H9 (cell line): ENCODE measurements at regions not wholly inside any gene's neighbourhood (a gene's known extent, or its start where the extent isn't known, plus 50 kb on each side); places are given as distances from the start of the nearest gene placed in this dataset.

ENCODE experiments used
- DNase-seq: peaks from one replicate; pipeline ENCODE4 v3.0.0-alpha.2; 2017
- H2AFZ ChIP-seq: one replicate; pipeline ENCODE4 v1.6.1; 2013; ENCODE audit warnings: mild to moderate bottlenecking, low read length, control low read depth, moderate library complexity
- H2AK5ac ChIP-seq: 2 replicates; pipeline ENCODE4 v1.6.1; 2013; ENCODE audit warnings: low read length, control low read depth, mixed read lengths; ENCODE audit not compliant: insufficient read length
- H2BK120ac ChIP-seq: one replicate; pipeline ENCODE4 v1.6.1; 2013; ENCODE audit warnings: low read depth, mild to moderate bottlenecking, low read length, control low read depth, inconsistent platforms; ENCODE audit not compliant: poor library complexity, severe bottlenecking
- H2BK12ac ChIP-seq: 2 replicates; pipeline ENCODE4 v1.6.1; 2013; ENCODE audit warnings: low read length, control low read depth, mixed read lengths, low read depth; ENCODE audit not compliant: insufficient read length
- H2BK15ac ChIP-seq: 2 replicates; pipeline ENCODE4 v1.6.1; 2013; ENCODE audit warnings: low read depth, low read length, control low read depth
- H2BK20ac ChIP-seq: one replicate; pipeline ENCODE4 v1.6.1; 2013; ENCODE audit warnings: low read depth, mild to moderate bottlenecking, low read length, control low read depth, inconsistent platforms; ENCODE audit not compliant: poor library complexity, severe bottlenecking
- H2BK5ac ChIP-seq: 2 replicates; pipeline ENCODE4 v1.6.1; 2013; ENCODE audit warnings: low read length, control low read depth, mixed read lengths; ENCODE audit not compliant: insufficient read length
- H3K14ac ChIP-seq: 2 replicates; pipeline ENCODE4 v1.6.1; 2013; ENCODE audit warnings: low read length, control low read depth; ENCODE audit not compliant: insufficient read depth
- H3K18ac ChIP-seq: 2 replicates; pipeline ENCODE4 v1.6.1; 2013; ENCODE audit warnings: low read depth, mild to moderate bottlenecking, mixed read lengths, low read length, control low read depth; ENCODE audit not compliant: insufficient read length
- H3K23ac ChIP-seq: 2 replicates; pipeline ENCODE4 v1.6.1; 2013; ENCODE audit warnings: low read length, control low read depth, mixed read lengths, low read depth; ENCODE audit not compliant: insufficient read length
- H3K23me2 ChIP-seq: 2 replicates; pipeline ENCODE4 v1.6.1; 2013; ENCODE audit warnings: low read depth, mild to moderate bottlenecking, mixed read lengths, low read length, control low read depth; ENCODE audit not compliant: insufficient read length, poor library complexity, severe bottlenecking
- H3K27ac ChIP-seq: 2 replicates; pipeline ENCODE4 v1.5.1; 2013; ENCODE audit warnings: low read length, control low read depth, mixed read lengths, low read depth; ENCODE audit not compliant: insufficient read length
- H3K27me3 ChIP-seq: 2 replicates; pipeline ENCODE4 v1.6.1; 2013; ENCODE audit warnings: low read length, control low read depth, inconsistent platforms; ENCODE audit not compliant: insufficient read depth
- H3K4ac ChIP-seq: 2 replicates; pipeline ENCODE4 v1.6.1; 2013; ENCODE audit warnings: low read depth, mild to moderate bottlenecking, control low read depth, inconsistent platforms, low read length, moderate library complexity
- H3K4me1 ChIP-seq: 2 replicates; pipeline ENCODE4 v1.6.1; 2013; ENCODE audit warnings: low read length, control low read depth, inconsistent platforms; ENCODE audit not compliant: insufficient read depth
- H3K4me2 ChIP-seq: 2 replicates; pipeline ENCODE4 v1.6.1; 2013; ENCODE audit warnings: low read length, control low read depth, mixed read lengths; ENCODE audit not compliant: insufficient read length, insufficient read depth
- H3K56ac ChIP-seq: 2 replicates; pipeline ENCODE4 v1.6.1; 2013; ENCODE audit warnings: low read depth, mild to moderate bottlenecking, mixed read lengths, low read length, control low read depth; ENCODE audit not compliant: insufficient read length
- H3K79me1 ChIP-seq: 2 replicates; pipeline ENCODE4 v1.6.1; 2013; ENCODE audit warnings: low read depth, mild to moderate bottlenecking, moderate library complexity, low read length, control low read depth, inconsistent platforms; ENCODE audit not compliant: insufficient read depth, poor library complexity, severe bottlenecking
- H3K79me2 ChIP-seq: 2 replicates; pipeline ENCODE4 v1.6.1; 2013; ENCODE audit warnings: low read length, control low read depth, inconsistent platforms; ENCODE audit not compliant: insufficient read depth
- H3K9ac ChIP-seq: 2 replicates; pipeline ENCODE4 v1.6.1; 2013; ENCODE audit warnings: low read length, control low read depth, mixed read lengths; ENCODE audit not compliant: insufficient read length; ENCODE audit errors: extremely low read depth
- H3K9me3 ChIP-seq: one replicate; pipeline ENCODE4 v1.6.1; 2013; ENCODE audit warnings: low read depth, low read length, inconsistent platforms; ENCODE audit not compliant: control insufficient read depth
- H3T11ph ChIP-seq: one replicate; pipeline ENCODE4 v1.6.1; 2013; ENCODE audit warnings: mild to moderate bottlenecking, low read length, control low read depth, inconsistent platforms
- H4K20me1 ChIP-seq: one replicate; pipeline ENCODE4 v1.6.1; 2013; ENCODE audit not compliant: control insufficient read depth, insufficient read length, insufficient read depth
- H4K5ac ChIP-seq: 2 replicates; pipeline ENCODE4 v1.6.1; 2013; ENCODE audit warnings: low read depth, mild to moderate bottlenecking, mixed read lengths, low read length, control low read depth; ENCODE audit not compliant: insufficient read length
- H4K8ac ChIP-seq: replicated peaks from 2 replicates; pipeline ENCODE4 v1.6.1; 2013; ENCODE audit warnings: low read length, control low read depth, mixed read lengths, low read depth; ENCODE audit not compliant: insufficient read length
- H4K91ac ChIP-seq: 2 replicates; pipeline ENCODE4 v1.6.1; 2013; ENCODE audit warnings: low read depth, mild to moderate bottlenecking, moderate library complexity, mixed read lengths, low read length, control low read depth; ENCODE audit not compliant: insufficient read length
- H3K27ac Mint-ChIP-seq, 3 experiments: 2 replicates in 2 of 3; 3 replicates in 1 of 3; pipeline ENCODE4 v1.8.0; 2020 to 2021; ENCODE audit warnings: mixed read lengths in 3 of 3, mild to moderate bottlenecking in 1 of 3, moderate library complexity in 1 of 3
- H3K27me3 Mint-ChIP-seq: 2 replicates; pipeline ENCODE4 v1.8.0; 2021; ENCODE audit warnings: low read depth, mild to moderate bottlenecking, moderate library complexity, mixed read lengths
- H3K36me3 Mint-ChIP-seq, 3 experiments: 2 replicates in 2 of 3; 3 replicates in 1 of 3; pipeline ENCODE4 v1.8.0; 2020 to 2021; ENCODE audit warnings: low read depth in 3 of 3, mixed read lengths in 3 of 3; ENCODE audit not compliant: insufficient read depth in 1 of 3
- H3K4me1 Mint-ChIP-seq, 2 experiments: 2 replicates each; pipeline ENCODE4 v1.8.0; 2020; ENCODE audit warnings: mixed read lengths in 2 of 2
- H3K4me3 Mint-ChIP-seq, 2 experiments: 2 replicates in 1 of 2; 3 replicates in 1 of 2; pipeline ENCODE4 v1.8.0; 2020 to 2021; ENCODE audit warnings: mild to moderate bottlenecking in 2 of 2, mixed read lengths in 2 of 2, moderate library complexity in 1 of 2
- H3K9me3 Mint-ChIP-seq, 2 experiments: 2 replicates in 1 of 2; 3 replicates in 1 of 2; pipeline ENCODE4 v1.8.0; 2020; ENCODE audit warnings: mild to moderate bottlenecking in 2 of 2, mixed read lengths in 2 of 2, moderate library complexity in 1 of 2
- WGBS: extraction: QIAGEN DNeasy Blood & Tissue Kit; methylation state at CpG from one replicate; pipeline ENCODE4 v1.1.7; 2013; ENCODE audit warnings: missing lambda C conversion rate, low lambda C conversion rate, mixed read lengths; ENCODE audit not compliant: insufficient read length; ENCODE audit errors: extremely low coverage; 5-methylcytosine and 5-hydroxymethylcytosine counted together
- TF ChIP-seq, protein P1 (sequence below): fragments of 200-600 bp; sonication (generic); conservative IDR thresholded peaks from 3 replicates; pipeline ENCODE4 v1.8.0; 2021; ENCODE audit warnings: antibody characterized with exemption, mild to moderate bottlenecking

- Histone ChIP-seq H3K9ac (no peak overlapping the region), H3T11ph (no peak overlapping the region), H3K23ac (no peak overlapping the region), H2BK20ac (no peak overlapping the region), H2BK12ac (no peak overlapping the region), H3K27me3 (0 out of 2 replicates have a peak, but pooled peaks cover 4% of the 10 kb centered on the region), H2BK15ac (no peak overlapping the region), H3K9me3 (no peaks in the 10 kb centered on the region), H2BK5ac (no peak overlapping the region), H4K5ac (no peak overlapping the region), H3K4me2 (no peak overlapping the region), H3K4me1 (peaks cover 10% of the 10 kb centered on the region; the same call in 1 of the 2 replicates), H2AK5ac (no peak overlapping the region), H3K27ac (no peak overlapping the region), H3K4ac (no peak overlapping the region), H4K20me1 (no peaks in the 10 kb centered on the region), H2BK120ac (no peak overlapping the region), H3K18ac (no peak overlapping the region), H3K56ac (no peak overlapping the region), H3K23me2 (no peaks in the 10 kb centered on the region), H3K79me2 (peaks cover 25% of the 10 kb centered on the region; the same call in 1 of the 2 replicates), H2AFZ (no peak overlapping the region), H3K79me1 (no peaks in the 10 kb centered on the region), H3K14ac (no peak overlapping the region), H4K91ac (no peak overlapping the region), H4K8ac (no peak overlapping the region)
- H3K4me1 Mint-ChIP-seq, result peaks cover 20 to 31% of the 10 kb centered on the region in 2 experiments
- WGBS, result no CpG with 5 or more reads among the region's 3 CpGs
- no peak overlapping the region for H3K27ac Mint-ChIP-seq
- peaks cover 0 to 11% (median 3%) of the 10 kb centered on the region in 3 experiments; a peak in 4 of 7 replicates for H3K36me3 Mint-ChIP-seq
- DNase-seq, result no peak
- TF ChIP-seq, protein P1, sequence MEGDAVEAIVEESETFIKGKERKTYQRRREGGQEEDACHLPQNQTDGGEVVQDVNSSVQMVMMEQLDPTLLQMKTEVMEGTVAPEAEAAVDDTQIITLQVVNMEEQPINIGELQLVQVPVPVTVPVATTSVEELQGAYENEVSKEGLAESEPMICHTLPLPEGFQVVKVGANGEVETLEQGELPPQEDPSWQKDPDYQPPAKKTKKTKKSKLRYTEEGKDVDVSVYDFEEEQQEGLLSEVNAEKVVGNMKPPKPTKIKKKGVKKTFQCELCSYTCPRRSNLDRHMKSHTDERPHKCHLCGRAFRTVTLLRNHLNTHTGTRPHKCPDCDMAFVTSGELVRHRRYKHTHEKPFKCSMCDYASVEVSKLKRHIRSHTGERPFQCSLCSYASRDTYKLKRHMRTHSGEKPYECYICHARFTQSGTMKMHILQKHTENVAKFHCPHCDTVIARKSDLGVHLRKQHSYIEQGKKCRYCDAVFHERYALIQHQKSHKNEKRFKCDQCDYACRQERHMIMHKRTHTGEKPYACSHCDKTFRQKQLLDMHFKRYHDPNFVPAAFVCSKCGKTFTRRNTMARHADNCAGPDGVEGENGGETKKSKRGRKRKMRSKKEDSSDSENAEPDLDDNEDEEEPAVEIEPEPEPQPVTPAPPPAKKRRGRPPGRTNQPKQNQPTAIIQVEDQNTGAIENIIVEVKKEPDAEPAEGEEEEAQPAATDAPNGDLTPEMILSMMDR, result no peak
- H3K9me3 Mint-ChIP-seq, result peaks cover 18 to 38% of the 10 kb centered on the region in 2 experiments
- no peaks in the 10 kb centered on the region for H3K27me3 Mint-ChIP-seq
- no peak overlapping the region for H3K4me3 Mint-ChIP-seq
Measured at GRCh38 chrX:13890806-13891205, 73.9 kb upstream of the GPM6B start.
